Activated naive CD4-positive, alpha-beta T cell treated with anti-CD3 and anti-CD28 coated beads for 36 hours (primary cell): ENCODE measurements at regions not wholly inside any gene's neighbourhood (a gene's known extent, or its start where the extent isn't known, plus 50 kb on each side); places are given as distances from the start of the nearest gene placed in this dataset.

Experiments used
- CTCF ChIA-PET: fragments of 350-600 bp; sonication (Branson Sonifier 250); formaldehyde crosslinking; loops from one replicate; lab custom pipeline; 2021; ENCODE audit warnings: antibody characterized with exemption; lab: Charles Lee
- DNase-seq: peaks from one replicate; pipeline ENCODE4 v3.0.0-alpha.2; 2020
- H3K27ac Mint-ChIP-seq: one replicate; pipeline ENCODE4 v1.8.0; 2021; ENCODE audit warnings: mild to moderate bottlenecking, mixed read lengths
- H3K27me3 Mint-ChIP-seq: one replicate; pipeline ENCODE4 v1.8.0; 2021; ENCODE audit warnings: low read depth, mixed read lengths
- H3K36me3 Mint-ChIP-seq: one replicate; pipeline ENCODE4 v1.8.0; 2021; ENCODE audit warnings: low read depth, mixed read lengths
- H3K4me1 Mint-ChIP-seq: one replicate; pipeline ENCODE4 v1.8.0; 2021; ENCODE audit warnings: low read depth, mixed read lengths
- H3K4me3 Mint-ChIP-seq: one replicate; pipeline ENCODE4 v1.8.0; 2021; ENCODE audit warnings: mild to moderate bottlenecking, moderate library complexity, mixed read lengths
- H3K9me3 Mint-ChIP-seq: one replicate; pipeline ENCODE4 v1.8.0; 2021; ENCODE audit warnings: mixed read lengths
- intact Hi-C: fragments of 100-400 bp; cut with micrococcal nuclease; formaldehyde crosslinking; loops from one replicate; pipeline ENCODE4 v1.15.1; 2023

DNA sequence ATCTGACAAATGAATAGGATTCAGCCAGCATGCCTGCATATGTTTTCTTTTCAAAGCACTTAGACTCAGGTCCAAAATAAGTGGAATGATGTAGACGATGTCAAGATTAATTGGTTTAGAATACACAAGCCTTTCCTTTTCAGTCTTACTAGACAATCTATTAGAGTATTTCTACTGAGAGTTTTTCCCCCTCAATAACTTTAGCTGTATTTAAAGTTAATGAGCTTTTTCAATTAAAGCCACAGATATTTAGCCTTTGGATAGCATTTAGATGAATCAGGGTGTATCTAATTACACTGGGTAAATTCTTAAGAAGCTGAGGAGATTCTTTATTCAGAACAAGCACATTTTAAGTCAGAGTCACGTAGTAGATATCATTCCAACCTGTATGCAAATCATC is 198.7 kb upstream of the MPDZ start:
- Mint-ChIP-seq H3K9me3 (peaks cover 22% of the 10 kb centered on the region), H3K4me1 (no peaks in the 10 kb centered on the region), H3K4me3 (no peak overlapping the region), H3K27ac (no peak overlapping the region), H3K36me3 (peaks cover 3% of the 10 kb centered on the region), H3K27me3 (no peaks in the 10 kb centered on the region)
- CTCF ChIA-PET, result interaction anchor here (0.5 kb wide), 1 partner anchor 1699 kb away, joined by 3 read pairs; no protein-coding TSS in a partner anchor
- intact Hi-C loops, result no loop called here
- no peak for DNase-seq

DNA sequence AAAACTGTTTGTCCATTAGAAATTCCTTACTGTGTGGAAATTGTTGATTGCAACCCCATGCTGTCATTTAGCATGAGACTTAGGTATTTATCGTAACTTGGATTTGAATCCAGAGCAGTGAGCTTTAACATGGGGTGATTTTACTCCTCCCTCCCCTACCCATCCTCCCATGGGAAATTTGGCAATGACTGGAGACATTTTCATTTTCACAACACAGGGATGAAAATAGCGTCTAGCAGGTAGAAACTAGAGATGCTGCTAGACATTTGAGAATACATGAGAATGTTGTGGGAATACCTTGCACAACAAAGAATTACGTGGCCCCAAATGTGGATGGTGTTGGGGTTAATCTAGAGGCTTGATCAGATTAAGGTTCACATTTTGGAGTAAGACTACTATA is 191.3 kb upstream of the MPDZ start:
- Mint-ChIP-seq H3K4me1 (no peaks in the 10 kb centered on the region), H3K36me3 (no peaks in the 10 kb centered on the region), H3K27ac (no peak overlapping the region), H3K27me3 (no peaks in the 10 kb centered on the region), H3K4me3 (no peak overlapping the region), H3K9me3 (peaks cover 20% of the 10 kb centered on the region)
- no peak for DNase-seq
- intact Hi-C loops, result no loop called here
- CTCF ChIA-PET, result no interaction called here

- H3K27ac Mint-ChIP-seq, result no peak overlapping the region
- intact Hi-C loops, result no loop called here
- H3K27me3 Mint-ChIP-seq, result no peaks in the 10 kb centered on the region
- no peak overlapping the region for H3K4me3 Mint-ChIP-seq
- CTCF ChIA-PET, result no interaction called here
- H3K36me3 Mint-ChIP-seq, result no peaks in the 10 kb centered on the region
- H3K4me1 Mint-ChIP-seq, result no peaks in the 10 kb centered on the region
- H3K9me3 Mint-ChIP-seq, result peaks cover 5% of the 10 kb centered on the region
- DNase-seq, result no peak
Observed at GRCh38 chr9:13467157-13467556, 187.7 kb upstream of the MPDZ start.

GRCh38 chr9:13461414-13461991 is 182.0 kb upstream of the MPDZ start:
- CTCF ChIA-PET, result no interaction called here
- Mint-ChIP-seq H3K4me3 (no peak overlapping the region), H3K36me3 (no peaks in the 10 kb centered on the region), H3K27me3 (no peaks in the 10 kb centered on the region), H3K4me1 (no peaks in the 10 kb centered on the region), H3K9me3 (peaks cover 5% of the 10 kb centered on the region), H3K27ac (no peak overlapping the region)
- intact Hi-C loops, result no loop called here
- DNase-seq, result no peak

DNA sequence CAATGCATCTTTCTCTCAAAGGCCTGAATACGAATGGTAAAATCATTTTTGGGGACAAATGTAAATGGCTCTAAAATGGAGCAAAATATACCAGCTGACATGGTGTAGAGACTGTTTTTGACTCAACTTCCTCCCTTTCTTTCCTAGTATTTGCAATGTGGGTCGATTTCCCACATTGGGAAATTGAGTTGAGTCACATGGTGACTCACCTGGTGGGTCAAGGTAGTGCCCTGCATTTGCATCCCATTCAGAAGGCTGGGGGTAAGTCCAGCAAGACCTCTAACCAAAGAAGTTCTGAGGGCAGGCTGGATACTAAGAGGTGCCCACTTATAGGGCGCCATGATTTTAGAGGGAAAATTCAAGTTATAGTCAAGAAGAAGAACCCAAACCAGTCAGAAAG is 179.6 kb upstream of the MPDZ start:
- CTCF ChIA-PET, result no interaction called here
- Mint-ChIP-seq H3K27me3 (no peaks in the 10 kb centered on the region), H3K4me1 (no peaks in the 10 kb centered on the region), H3K4me3 (no peak overlapping the region), H3K36me3 (no peaks in the 10 kb centered on the region), H3K9me3 (peaks cover 4% of the 10 kb centered on the region), H3K27ac (no peak overlapping the region)
- DNase-seq, result no peak
- intact Hi-C loops, result no loop called here

DNA sequence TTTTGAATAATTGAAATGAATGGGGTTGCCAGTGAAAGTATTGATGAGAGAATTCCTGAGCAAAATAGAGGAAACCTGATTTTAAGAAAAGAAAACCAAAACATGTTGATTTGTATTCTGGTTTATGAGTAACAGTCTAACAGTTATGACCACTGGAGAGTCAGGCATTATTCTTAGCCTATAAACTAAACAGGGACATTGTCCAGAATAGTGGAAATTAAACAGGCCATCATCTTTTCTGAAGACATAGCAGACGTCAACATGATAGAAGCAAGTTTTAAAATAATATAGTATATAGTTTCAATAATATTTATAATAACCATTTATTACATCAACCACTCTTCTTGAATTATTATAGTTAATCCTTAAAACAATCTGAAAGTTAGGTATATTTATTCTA is 178.3 kb upstream of the MPDZ start:
- Mint-ChIP-seq H3K4me3 (no peak overlapping the region), H3K4me1 (no peaks in the 10 kb centered on the region)
- intact Hi-C loops, result no loop called here

GRCh38 chr9:13450723-13451122 is 171.2 kb upstream of the MPDZ start:
- intact Hi-C loops, result no loop called here
- DNase-seq, result no peak
- Mint-ChIP-seq H3K4me1 (no peaks in the 10 kb centered on the region), H3K27ac (no peak overlapping the region), H3K9me3 (no peaks in the 10 kb centered on the region), H3K27me3 (no peaks in the 10 kb centered on the region), H3K4me3 (no peak overlapping the region), H3K36me3 (no peaks in the 10 kb centered on the region)
- CTCF ChIA-PET, result no interaction called here

More for the DNA sequence above, 178.3 kb upstream of the MPDZ start:
- no peak for DNase-seq
- no peaks in the 10 kb centered on the region for H3K27me3 Mint-ChIP-seq
- H3K27ac Mint-ChIP-seq, result no peak overlapping the region
- CTCF ChIA-PET, result no interaction called here
- H3K36me3 Mint-ChIP-seq, result no peaks in the 10 kb centered on the region
- peaks cover 4% of the 10 kb centered on the region for H3K9me3 Mint-ChIP-seq

DNA sequence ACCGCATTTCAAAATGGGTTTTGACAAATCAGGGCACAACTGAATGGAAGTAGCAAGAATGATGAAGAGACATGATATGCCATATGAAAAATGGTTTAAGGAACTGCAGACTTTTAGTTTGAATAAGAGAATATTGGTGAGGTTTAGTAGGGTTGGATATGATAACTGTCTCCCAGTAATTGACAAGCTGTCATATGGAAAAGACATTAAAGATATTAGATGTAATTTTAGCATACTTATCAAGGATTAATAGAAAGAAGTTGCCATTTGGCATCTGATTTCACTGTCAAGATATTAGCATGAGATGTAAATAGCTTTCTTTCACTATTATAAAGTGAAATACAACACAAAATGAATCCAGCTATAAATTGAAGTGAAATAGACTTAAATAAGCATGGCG is 169.0 kb upstream of the MPDZ start:
- no peak for DNase-seq
- no peaks in the 10 kb centered on the region for H3K4me1 Mint-ChIP-seq
- no peaks in the 10 kb centered on the region for H3K36me3 Mint-ChIP-seq
- no peak overlapping the region for H3K27ac Mint-ChIP-seq
- H3K4me3 Mint-ChIP-seq, result no peak overlapping the region
- CTCF ChIA-PET, result no interaction called here
- no peaks in the 10 kb centered on the region for H3K27me3 Mint-ChIP-seq
- intact Hi-C loops, result no loop called here
- no peaks in the 10 kb centered on the region for H3K9me3 Mint-ChIP-seq

DNA sequence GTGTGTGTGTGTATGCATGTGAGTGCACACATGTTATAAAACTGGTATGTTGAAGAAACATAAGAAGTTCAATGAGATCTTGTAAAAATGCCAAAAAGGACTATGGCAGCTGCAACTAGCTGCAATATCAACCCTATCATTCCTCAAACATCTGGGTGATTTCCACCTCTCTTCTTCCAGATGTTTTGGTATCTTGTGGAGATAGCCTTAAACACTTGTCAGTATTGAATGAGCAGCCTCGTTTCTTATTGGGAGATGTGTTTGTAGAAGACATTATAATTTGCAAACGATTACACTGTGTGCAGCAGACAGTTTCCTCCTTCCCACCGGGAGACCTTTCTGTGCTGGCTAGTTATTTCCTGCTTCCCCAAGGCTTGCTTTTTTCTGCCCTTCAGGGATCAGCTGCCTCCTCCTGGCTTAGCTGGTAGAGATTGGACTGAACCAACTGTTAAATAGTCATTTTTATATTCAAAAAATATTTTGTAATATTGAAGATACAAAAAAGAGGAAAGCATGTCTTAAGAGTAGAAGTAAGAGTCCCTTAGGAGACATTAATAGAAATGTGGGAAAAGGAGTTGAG is 168.4 kb upstream of the MPDZ start:
- Mint-ChIP-seq H3K4me3 (no peak overlapping the region), H3K36me3 (no peaks in the 10 kb centered on the region), H3K27ac (no peak overlapping the region), H3K27me3 (no peaks in the 10 kb centered on the region), H3K4me1 (no peaks in the 10 kb centered on the region), H3K9me3 (no peaks in the 10 kb centered on the region)
- intact Hi-C loops, result no loop called here
- CTCF ChIA-PET, result no interaction called here
- DNase-seq, result no peak

DNA sequence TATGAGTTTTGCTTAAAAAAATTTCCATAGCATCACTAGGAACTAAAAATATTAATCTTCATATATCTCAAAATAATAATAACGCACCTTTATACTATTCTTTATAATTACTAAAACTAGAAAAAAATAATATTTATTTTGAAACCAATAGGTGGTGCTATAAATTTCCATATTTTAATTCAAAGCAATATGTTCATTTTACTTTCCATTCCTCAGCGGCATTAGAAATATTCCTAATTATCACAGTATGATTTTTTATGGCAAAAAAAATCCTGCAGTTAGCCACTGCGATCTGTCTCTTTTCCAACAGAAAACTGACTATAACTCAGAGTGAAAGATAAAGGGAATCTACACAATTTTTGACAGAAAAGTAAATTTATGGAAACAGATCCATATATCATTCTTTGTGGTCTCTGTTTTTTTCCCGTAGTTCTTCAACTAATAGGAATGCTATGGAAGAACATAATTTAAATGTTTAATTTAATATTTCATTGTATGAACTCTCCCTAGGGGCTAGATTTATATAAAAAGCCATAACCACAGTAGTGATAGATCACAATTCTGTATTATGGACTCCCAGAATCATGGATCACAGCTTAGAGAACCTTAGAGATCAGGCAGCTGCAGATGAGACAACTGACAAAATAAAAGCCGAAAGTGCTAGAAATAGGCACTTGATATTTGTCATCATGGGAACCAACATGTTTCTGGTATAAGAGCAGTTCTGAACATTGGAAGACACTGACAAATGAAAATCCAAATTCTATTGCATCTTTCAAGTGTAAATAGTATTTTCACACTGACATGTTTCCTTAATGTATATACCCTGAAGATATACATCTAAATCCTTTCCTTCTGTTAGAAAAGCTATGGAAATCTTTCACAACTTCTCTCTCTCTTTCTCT is 167.7 kb upstream of the MPDZ start:
- H3K4me3 Mint-ChIP-seq, result no peak overlapping the region
- CTCF ChIA-PET, result no interaction called here

DNA sequence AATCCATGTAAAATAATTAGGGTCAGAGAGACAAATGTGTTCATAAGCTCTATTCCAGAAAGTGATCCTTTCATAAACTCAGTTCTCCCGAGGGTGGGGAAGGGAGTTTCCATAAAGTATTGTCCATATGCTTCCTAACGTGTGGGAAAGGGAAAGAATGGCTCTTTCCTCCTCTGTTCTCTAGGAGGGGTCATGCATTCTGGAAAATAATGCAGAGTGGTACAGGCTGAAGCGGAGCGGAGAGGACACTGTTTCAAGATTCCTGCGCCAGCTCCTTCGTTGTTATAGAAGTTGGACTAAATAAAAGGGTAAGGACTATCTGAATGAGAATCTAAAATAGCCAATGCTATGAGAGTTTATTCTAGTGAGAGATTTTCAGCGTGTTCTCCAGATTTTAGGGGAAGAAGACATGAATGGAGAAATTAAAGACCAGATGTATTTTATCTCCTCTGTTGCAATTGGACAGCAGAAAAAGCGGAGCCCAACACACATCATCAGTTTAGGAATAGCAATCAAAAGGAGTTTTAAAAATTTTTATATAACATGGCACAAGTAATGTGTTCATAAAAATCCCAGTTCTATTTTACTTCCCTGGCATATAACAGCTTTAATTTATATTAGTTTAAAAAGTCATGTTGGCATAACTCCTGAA is 166.9 kb upstream of the MPDZ start:
- Mint-ChIP-seq H3K4me1 (no peaks in the 10 kb centered on the region), H3K4me3 (no peak overlapping the region), H3K36me3 (no peaks in the 10 kb centered on the region), H3K27me3 (no peaks in the 10 kb centered on the region), H3K27ac (no peak overlapping the region), H3K9me3 (no peaks in the 10 kb centered on the region)
- intact Hi-C loops, result no loop called here
- no peak for DNase-seq
- CTCF ChIA-PET, result no interaction called here

More for the DNA sequence above, 167.7 kb upstream of the MPDZ start:
- Mint-ChIP-seq H3K4me1 (no peaks in the 10 kb centered on the region), H3K9me3 (no peaks in the 10 kb centered on the region), H3K36me3 (no peaks in the 10 kb centered on the region), H3K27ac (no peak overlapping the region), H3K27me3 (no peaks in the 10 kb centered on the region)
- intact Hi-C loops, result no loop called here
- no peak for DNase-seq

GRCh38 chr9:13445103-13445500 is 165.6 kb upstream of the MPDZ start:
- intact Hi-C loops, result no loop called here
- Mint-ChIP-seq H3K27me3 (no peaks in the 10 kb centered on the region), H3K9me3 (no peaks in the 10 kb centered on the region), H3K4me3 (no peak overlapping the region), H3K27ac (no peak overlapping the region), H3K4me1 (no peaks in the 10 kb centered on the region), H3K36me3 (no peaks in the 10 kb centered on the region)
- CTCF ChIA-PET, result no interaction called here
- DNase-seq, result no peak
